ENCODE measurements at regions not wholly inside any gene's neighbourhood (a gene's known extent, or its start where the extent isn't known, plus 50 kb on each side); places are given as distances from the start of the nearest gene placed in this dataset.

GRCh38 chr10:58897236-58897635 is 279.2 kb upstream of the PHYHIPL start:
- Histone ChIP-seq H4K20me1 (ENCODE audit: control insufficient read depth, insufficient read depth, low read length, poor library complexity, severe bottlenecking) (no peaks in the 10 kb centered on the region), H3K27ac (ENCODE audit: low read length in 2 of 2) (no peak overlapping the region), H3K4me1 (ENCODE audit: control insufficient read depth in 2 of 2, insufficient read depth in 2 of 2, low read length in 2 of 2) (no peaks in the 10 kb centered on the region), H3K9me3 (ENCODE audit: control extremely low read depth in 1 of 3, control insufficient read depth in 2 of 3, insufficient read depth in 1 of 3, low read length in 2 of 3) (no peaks in the 10 kb centered on the region), H3K9ac (ENCODE audit: low read length) (no peak overlapping the region), H3K36me3 (replicated peaks in 1 of 2; ENCODE audit: control extremely low read depth in 1 of 2, control insufficient read depth in 1 of 2, extremely low read depth in 1 of 2, insufficient read depth in 2 of 2, low read length in 1 of 2) (no peaks in the 10 kb centered on the region), H2AFZ (ENCODE audit: insufficient read depth, low read depth, low read length, poor library complexity, severe bottlenecking) (no peak overlapping the region), H3K27me3 (replicated peaks in 1 of 4; ENCODE audit: control extremely low read depth in 1 of 4, control insufficient read depth in 3 of 4, insufficient read depth in 4 of 4, low read length in 3 of 4) (no peaks in the 10 kb centered on the region), H3K79me2 (ENCODE audit: control insufficient read depth, insufficient read depth, low read length) (no peaks in the 10 kb centered on the region), H3K4me2 (replicated peaks; ENCODE audit: low read depth, low read length, poor library complexity, severe bottlenecking) (no peak overlapping the region), H3K4me3 (ENCODE audit: control extremely low read depth in 1 of 5, extremely low read depth in 1 of 5, insufficient read depth in 1 of 5, low read depth in 2 of 5, low read length in 4 of 5) (no peak overlapping the region)
- POLR2A ChIA-PET = no interaction called here
- TF ChIP-seq EZH2 (IDR thresholded peaks at IDR 0.05; ENCODE audit: borderline replicate concordance, insufficient read depth, low read depth, low read length, poor library complexity, severe bottlenecking) (no peak), CTCF (IDR thresholded peaks at IDR 0.05) (no peak)
- no peak overlapping the region for H3K27ac Mint-ChIP-seq
- no peak for ATAC-seq (ENCODE audit: low read depth)
- no peaks in the 10 kb centered on the region for H3K4me1 Mint-ChIP-seq
- no peaks in the 10 kb centered on the region for H3K27me3 Mint-ChIP-seq
- CTCF ChIA-PET = no interaction called here
- DNase-seq = no peak
- H3K4me3 Mint-ChIP-seq = no peak overlapping the region
- intact Hi-C loops (cut with micrococcal nuclease) = no loop called here
- no peaks in the 10 kb centered on the region for H3K9me3 Mint-ChIP-seq (ENCODE audit: insufficient read depth)

GRCh38 chr10:58897708-58898107 is 278.7 kb upstream of the PHYHIPL start:
- no peak for TF ChIP-seq EZH2 (IDR thresholded peaks at IDR 0.05; ENCODE audit: borderline replicate concordance, insufficient read depth, low read depth, low read length, poor library complexity, severe bottlenecking)
- no peak for TF ChIP-seq CTCF (IDR thresholded peaks at IDR 0.05)
- Histone ChIP-seq H3K27me3 (replicated peaks in 1 of 4; ENCODE audit: control extremely low read depth in 1 of 4, control insufficient read depth in 3 of 4, insufficient read depth in 4 of 4, low read length in 3 of 4) (no peaks in the 10 kb centered on the region), H3K4me3 (ENCODE audit: control extremely low read depth in 1 of 5, extremely low read depth in 1 of 5, insufficient read depth in 1 of 5, low read depth in 2 of 5, low read length in 4 of 5) (no peak overlapping the region), H3K27ac (ENCODE audit: low read length in 2 of 2) (no peak overlapping the region), H3K9ac (ENCODE audit: low read length) (no peak overlapping the region), H3K4me2 (replicated peaks; ENCODE audit: low read depth, low read length, poor library complexity, severe bottlenecking) (no peak overlapping the region), H3K79me2 (ENCODE audit: control insufficient read depth, insufficient read depth, low read length) (no peaks in the 10 kb centered on the region), H3K9me3 (ENCODE audit: control extremely low read depth in 1 of 3, control insufficient read depth in 2 of 3, insufficient read depth in 1 of 3, low read length in 2 of 3) (no peaks in the 10 kb centered on the region), H2AFZ (ENCODE audit: insufficient read depth, low read depth, low read length, poor library complexity, severe bottlenecking) (no peak overlapping the region), H4K20me1 (ENCODE audit: control insufficient read depth, insufficient read depth, low read length, poor library complexity, severe bottlenecking) (no peaks in the 10 kb centered on the region), H3K4me1 (ENCODE audit: control insufficient read depth in 2 of 2, insufficient read depth in 2 of 2, low read length in 2 of 2) (no peaks in the 10 kb centered on the region), H3K36me3 (replicated peaks in 1 of 2; ENCODE audit: control extremely low read depth in 1 of 2, control insufficient read depth in 1 of 2, extremely low read depth in 1 of 2, insufficient read depth in 2 of 2, low read length in 1 of 2) (no peaks in the 10 kb centered on the region)
- CTCF ChIA-PET = no interaction called here
- H3K9me3 Mint-ChIP-seq (ENCODE audit: insufficient read depth) = no peaks in the 10 kb centered on the region
- DNase-seq = no peak
- H3K4me1 Mint-ChIP-seq = no peaks in the 10 kb centered on the region
- H3K27me3 Mint-ChIP-seq = no peaks in the 10 kb centered on the region
- POLR2A ChIA-PET = no interaction called here
- H3K4me3 Mint-ChIP-seq = no peak overlapping the region
- H3K27ac Mint-ChIP-seq = no peak overlapping the region
- intact Hi-C loops (cut with micrococcal nuclease) = no loop called here
- no peak for ATAC-seq (ENCODE audit: low read depth)

Data from B cell (primary cell).